ENCODE measurements at regions not wholly inside any gene's neighbourhood (a gene's known extent, or its start where the extent isn't known, plus 50 kb on each side); places are given as distances from the start of the nearest gene placed in this dataset.

DNA sequence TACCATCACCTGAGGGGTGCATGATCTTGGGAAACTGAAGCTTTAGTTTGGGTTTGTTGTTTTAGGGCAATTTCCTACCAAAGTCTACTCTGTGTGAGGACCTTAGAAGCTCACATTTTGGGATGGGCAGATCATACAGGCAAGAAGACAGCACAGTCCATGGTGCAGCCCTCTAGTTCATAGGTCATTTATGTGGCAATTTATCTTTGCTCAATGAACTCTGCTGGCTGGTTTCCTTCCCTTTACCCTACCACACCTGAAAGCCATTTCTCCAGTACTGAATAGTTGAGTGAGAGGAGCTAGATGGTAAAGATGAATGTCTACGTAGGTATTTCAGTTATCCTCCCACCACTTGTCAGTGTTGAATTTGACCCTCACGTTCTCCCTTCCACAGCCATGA, 87.5 kb upstream of the KLF12 start:
- TF ChIP-seq, protein P1, sequence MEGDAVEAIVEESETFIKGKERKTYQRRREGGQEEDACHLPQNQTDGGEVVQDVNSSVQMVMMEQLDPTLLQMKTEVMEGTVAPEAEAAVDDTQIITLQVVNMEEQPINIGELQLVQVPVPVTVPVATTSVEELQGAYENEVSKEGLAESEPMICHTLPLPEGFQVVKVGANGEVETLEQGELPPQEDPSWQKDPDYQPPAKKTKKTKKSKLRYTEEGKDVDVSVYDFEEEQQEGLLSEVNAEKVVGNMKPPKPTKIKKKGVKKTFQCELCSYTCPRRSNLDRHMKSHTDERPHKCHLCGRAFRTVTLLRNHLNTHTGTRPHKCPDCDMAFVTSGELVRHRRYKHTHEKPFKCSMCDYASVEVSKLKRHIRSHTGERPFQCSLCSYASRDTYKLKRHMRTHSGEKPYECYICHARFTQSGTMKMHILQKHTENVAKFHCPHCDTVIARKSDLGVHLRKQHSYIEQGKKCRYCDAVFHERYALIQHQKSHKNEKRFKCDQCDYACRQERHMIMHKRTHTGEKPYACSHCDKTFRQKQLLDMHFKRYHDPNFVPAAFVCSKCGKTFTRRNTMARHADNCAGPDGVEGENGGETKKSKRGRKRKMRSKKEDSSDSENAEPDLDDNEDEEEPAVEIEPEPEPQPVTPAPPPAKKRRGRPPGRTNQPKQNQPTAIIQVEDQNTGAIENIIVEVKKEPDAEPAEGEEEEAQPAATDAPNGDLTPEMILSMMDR (optimal IDR thresholded peaks at IDR 0.05 in 1 of 3, IDR thresholded peaks at IDR 0.05 in 1 of 3, conservative IDR thresholded peaks at IDR 0.05 in 1 of 3; ENCODE audit: extremely low read depth in 1 of 3, insufficient read depth in 2 of 3, low read length in 3 of 3): no peak
- TF ChIP-seq EZH2 (IDR thresholded peaks at IDR 0.05; ENCODE audit: low read length): no peak
